ENCODE measurements at regions not wholly inside any gene's neighbourhood (a gene's known extent, or its start where the extent isn't known, plus 50 kb on each side); places are given as distances from the start of the nearest gene placed in this dataset.

GRCh38 chr2:215505044-215505786, 69.3 kb upstream of the FN1 start:
- TF ChIP-seq ARNT (IDR thresholded peaks at IDR 0.05): no peak
- no peak for TF ChIP-seq L3MBTL2 (conservative IDR thresholded peaks at IDR 0.05)
- TF ChIP-seq FOXM1 (IDR thresholded peaks at IDR 0.05; ENCODE audit: borderline replicate concordance): no peak
- TF ChIP-seq ZNF384 (IDR thresholded peaks at IDR 0.05): no peak
- TF ChIP-seq CTBP1 (IDR thresholded peaks at IDR 0.05; ENCODE audit: borderline replicate concordance): no peak
- TF ChIP-seq, protein P1, sequence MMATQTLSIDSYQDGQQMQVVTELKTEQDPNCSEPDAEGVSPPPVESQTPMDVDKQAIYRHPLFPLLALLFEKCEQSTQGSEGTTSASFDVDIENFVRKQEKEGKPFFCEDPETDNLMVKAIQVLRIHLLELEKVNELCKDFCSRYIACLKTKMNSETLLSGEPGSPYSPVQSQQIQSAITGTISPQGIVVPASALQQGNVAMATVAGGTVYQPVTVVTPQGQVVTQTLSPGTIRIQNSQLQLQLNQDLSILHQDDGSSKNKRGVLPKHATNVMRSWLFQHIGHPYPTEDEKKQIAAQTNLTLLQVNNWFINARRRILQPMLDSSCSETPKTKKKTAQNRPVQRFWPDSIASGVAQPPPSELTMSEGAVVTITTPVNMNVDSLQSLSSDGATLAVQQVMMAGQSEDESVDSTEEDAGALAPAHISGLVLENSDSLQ (IDR thresholded peaks at IDR 0.05): no peak
- TF ChIP-seq ELF4 (IDR thresholded peaks at IDR 0.05): no peak
- no peak for TF ChIP-seq SP1 (IDR thresholded peaks at IDR 0.05)
- no peak for TF ChIP-seq SUZ12 (IDR thresholded peaks at IDR 0.05)
- no peak for TF ChIP-seq FOXK2 (IDR thresholded peaks at IDR 0.05)
- TF ChIP-seq FOXA1 (IDR thresholded peaks at IDR 0.05): no peak

Measured in HEK293T (cell line).